GM21381 (cell line): ENCODE measurements at regions not wholly inside any gene's neighbourhood (a gene's known extent, or its start where the extent isn't known, plus 50 kb on each side); places are given as distances from the start of the nearest gene placed in this dataset.

ENCODE experiments used
- ATAC-seq: cut with Tn5 transposase; IDR thresholded peaks from one replicate; pipeline ENCODE4 v1.9.1; 2021; ENCODE audit warnings: mild to moderate bottlenecking, moderate library complexity; ENCODE audit not compliant: unreplicated experiment

GRCh38 chr7:79593866-79594301 lies 140.4 kb upstream of the MAGI2 start:
- ATAC-seq: no peak

DNA sequence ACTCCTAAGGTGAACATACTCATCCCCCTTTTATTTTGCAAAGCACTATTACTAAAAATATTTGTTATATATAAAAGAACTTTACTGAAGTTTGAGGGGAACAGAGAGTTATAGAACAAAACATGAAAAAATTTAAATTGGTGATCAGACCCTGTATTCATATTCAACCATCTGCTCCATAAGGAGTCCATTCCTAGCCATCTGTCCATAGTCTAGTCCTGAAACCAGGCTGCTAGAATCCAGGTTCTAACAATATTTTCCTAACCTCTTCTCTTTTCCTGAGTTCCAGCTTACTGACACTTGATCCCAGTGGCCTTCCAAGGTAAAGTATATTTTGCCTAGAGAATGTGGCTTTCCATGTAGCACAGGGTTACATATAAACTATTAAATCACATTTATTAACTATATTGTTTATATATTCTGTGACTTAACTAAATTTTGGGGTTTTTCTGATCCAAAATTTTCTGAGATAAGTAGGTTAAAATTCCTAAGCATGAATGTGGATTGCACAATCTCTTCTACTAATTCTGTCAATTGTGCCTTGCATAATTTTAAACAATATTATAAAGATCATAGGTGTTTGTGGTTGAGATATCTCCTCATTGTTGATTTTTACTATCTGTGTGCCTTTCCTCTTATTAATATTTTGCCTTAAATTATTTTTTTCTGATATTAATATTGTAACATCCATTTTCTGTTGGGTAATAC lies 137.6 kb upstream of the MAGI2 start:
- ATAC-seq: no peak

DNA sequence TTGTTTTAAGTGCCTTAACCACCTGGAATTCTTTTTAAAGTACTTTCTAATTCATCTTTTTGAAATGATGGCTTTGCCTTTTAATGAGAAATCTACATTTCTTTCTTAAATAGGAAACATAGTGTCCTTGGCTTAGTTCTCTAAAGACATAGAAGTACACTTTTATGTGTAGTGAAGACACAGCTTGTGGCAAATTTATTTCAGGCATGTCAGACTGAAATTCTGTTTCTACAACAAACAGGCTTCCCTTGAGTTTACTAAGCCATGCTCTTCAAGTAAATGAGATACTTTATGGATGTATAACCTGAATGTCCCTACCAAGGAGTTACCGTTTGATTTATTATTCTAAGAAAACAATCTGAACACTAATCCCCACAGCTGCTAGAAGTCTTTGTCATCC lies 136.9 kb upstream of the MAGI2 start:
- no peak for ATAC-seq

DNA sequence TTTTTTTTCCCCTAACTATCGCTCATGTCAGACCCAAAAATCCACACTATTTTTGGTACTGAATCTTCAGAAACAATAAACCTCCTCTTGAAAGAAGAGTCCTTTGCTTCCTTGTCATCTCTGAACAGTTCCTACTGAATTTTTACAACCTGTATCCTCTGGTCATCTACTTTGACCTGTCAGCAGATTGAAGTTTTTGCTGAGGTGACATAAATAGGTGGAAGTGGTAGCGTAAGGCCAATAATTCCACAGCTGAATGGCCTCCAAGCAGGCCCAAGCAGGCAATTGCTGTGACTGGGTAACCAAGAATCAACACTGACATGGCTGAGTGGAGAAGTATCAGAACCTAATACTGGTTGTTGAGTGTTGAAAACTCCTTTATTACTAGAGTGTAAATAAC lies 117.4 kb upstream of the MAGI2 start:
- ATAC-seq: no peak

- no peak for ATAC-seq
Measured at GRCh38 chr7:79563821-79564522, 110.5 kb upstream of the MAGI2 start.

DNA sequence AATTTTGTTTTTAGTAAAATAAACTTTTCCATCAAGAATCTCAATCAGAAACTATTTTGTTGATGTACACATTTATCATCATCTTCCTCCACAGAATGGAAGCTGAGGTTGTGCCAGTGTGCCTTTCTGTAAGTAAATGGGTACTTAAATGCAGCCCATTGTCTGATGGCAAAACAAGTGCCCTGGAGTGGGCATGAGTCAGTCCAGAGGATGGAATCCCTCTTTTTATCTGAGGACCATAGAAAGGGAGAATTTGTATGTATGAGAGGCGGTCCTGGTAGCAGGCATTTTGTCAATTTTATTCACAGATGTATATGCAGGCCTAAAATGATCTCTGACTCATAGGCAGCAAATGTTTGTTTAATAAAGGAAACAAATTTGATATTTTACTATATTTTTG lies 102.1 kb upstream of the MAGI2 start:
- no peak for ATAC-seq

DNA sequence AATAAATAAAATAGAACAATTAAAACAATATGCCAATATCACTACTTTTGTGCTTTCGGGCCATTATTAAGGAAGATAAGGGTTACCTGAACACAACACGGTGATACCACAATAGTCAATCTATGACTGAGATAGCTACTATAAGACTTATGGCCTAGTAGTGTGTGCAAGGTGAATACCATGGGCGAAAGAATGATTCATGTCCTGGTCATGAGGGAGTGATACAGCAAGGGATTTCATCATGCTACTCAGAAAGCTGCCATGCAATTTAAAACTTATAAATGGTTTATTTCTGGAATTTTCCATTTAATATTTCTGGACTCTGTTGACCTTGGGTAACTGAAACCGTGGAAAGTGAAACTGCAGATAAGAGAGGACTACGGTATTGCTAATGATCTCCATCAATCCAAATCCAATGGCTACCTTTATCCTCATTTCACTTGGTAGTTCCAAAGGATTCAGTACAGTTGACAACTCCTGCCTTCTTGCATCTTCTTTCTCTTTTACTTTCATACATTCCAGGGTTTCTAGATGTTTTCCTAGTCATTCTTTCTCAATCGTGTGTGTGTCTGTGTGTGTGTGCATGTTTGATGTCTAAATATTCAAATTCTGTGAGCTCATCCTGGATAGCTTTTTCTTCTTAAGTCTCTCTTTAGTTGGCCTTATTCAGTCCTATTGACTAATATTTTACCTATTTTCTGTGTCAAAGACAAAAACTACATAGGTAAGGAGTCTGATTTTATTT lies 100.5 kb upstream of the MAGI2 start:
- no peak for ATAC-seq

- ATAC-seq: no peak
Measured at GRCh38 chr7:79552463-79552862, 99.0 kb upstream of the MAGI2 start.

DNA sequence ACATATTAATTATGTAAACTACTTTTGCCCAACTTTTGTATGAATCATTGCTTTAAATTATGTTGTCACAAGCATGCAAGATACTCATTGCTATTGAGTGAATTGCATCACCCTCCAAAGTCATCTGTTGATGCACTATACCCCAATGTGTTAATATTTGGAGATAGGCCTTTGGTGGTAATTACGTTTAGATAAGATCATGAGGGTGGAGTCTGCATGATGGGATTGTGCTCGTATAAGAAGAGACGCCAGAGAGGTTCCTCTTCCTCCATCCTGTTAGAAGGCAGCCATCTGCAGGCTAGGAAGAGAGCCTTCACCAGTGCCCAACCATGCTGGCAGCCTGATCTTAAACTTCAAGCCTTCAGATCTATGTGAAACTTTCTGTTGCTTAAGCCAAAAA lies 95.3 kb upstream of the MAGI2 start:
- no peak for ATAC-seq

DNA sequence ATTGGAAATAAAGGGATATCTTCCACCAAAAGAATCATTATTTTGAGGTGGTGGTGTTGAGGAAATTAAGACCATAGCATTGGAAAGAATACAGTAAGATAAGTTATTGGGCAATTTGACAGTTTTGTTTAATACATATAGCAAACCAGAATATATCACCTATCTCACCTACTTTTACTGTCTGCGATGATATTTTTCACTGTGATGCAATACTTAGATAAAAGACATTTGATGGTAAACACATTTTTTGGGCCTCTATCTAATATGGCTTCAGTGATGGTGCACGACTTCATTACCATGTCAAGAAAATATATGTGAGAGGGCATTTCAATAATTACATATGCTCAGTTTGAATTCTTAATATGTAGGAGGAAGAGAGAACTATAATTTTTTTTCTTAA lies 93.7 kb upstream of the MAGI2 start:
- ATAC-seq: no peak

DNA sequence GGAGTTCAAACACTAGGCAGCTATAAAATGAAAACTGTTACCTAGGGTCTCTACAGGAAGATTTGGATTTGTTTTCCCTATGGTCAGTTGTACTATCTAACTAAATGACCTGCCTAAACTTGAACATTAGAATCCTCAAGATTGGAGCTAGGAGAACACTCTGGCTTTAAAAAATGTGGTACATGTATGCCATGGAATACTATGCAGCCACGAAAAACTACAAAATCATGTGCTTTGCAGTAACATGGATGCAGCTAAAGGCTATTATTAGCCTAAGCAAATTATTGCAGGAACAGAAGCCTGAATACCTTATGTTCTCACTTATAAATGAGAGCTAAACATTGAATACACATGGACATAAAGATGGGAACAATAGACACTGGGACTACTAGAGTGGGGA lies 87.1 kb upstream of the MAGI2 start:
- no peak for ATAC-seq

- no peak for ATAC-seq
Measured at GRCh38 chr7:79534128-79534527, 80.7 kb upstream of the MAGI2 start.

DNA sequence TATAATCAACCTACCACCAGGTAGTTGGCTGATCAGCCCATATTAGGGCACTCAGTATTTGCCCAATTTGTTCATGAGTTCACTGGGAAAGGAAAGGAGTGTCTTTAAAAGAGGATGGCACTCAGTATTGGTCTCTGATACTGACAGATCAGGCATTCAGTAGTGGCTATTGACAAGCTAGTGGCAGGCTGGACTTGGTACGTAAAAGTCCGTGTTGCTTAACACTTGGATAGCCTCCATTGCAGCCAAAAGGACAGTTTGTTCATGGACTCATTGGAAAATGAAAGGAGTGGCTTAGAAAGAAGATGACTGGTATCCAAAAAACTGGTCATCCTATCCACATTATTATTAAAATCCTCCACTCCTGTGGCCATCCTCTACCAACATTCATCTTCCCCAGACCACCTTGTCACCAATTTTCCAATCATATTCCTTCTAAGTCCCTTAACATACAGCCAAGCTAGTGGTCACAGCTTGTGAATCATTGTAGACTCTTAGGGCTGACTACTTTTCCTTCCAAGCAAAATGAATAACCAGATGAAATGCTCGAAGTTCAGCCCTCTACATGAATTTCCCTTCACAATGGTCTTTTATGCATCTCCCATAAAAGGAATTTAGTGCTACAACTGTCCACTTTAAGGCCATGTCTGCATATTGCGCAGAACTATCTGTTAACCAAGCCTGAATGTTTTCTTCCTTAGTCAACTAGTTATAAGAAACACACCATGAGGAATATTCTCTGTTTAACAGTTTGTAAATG lies 78.6 kb upstream of the MAGI2 start:
- no peak for ATAC-seq

- no peak for ATAC-seq
Measured at GRCh38 chr7:79531116-79531515, 77.6 kb upstream of the MAGI2 start.

DNA sequence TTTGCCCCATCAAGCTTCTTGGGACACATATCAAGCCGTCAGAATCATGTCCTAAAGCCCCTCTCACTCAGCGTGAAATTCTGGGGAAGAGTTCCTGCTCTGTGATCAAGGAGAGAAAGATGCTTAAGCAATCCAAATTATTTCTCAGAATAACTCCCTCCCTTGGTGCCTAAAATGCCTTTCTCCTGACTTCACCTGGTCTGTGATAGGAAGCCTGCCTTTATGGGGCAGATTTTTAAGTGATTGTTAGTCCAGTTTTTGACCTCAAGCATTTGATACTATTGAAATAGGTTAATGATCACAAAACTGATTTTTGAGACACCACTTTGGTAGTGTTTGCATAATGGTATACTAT lies 76.4 kb upstream of the MAGI2 start:
- ATAC-seq: no peak

DNA sequence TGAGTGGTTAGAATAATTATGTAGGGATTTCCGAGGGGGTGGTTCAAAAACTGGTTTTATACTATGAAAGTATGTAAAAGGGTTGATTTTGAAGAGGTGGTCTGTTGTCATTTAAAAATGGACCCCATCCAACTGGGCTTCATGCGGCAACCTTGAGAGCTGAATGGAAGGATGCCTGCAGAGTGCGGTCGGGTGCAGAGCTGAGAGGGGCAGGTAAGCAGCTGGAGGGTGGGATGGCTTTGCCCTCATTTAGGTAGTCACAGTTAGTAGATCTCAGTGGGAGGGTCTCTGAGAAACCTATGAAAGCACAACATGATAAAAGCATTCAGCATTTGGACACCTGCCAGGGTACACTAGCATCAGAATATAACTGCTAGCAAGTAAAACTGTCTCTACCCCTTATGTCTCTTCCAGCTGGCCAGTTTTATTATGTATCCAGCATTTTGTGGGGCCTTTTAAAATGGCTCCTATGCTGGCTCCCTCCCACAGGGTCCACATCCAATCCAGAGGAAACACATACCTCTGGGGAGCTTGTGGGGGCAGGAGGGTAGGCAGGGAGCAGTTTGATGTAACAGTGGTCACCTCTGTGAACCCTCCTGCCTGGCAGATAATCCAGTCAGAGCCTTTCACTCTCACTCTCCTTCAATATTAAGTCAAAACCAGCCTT lies 75.9 kb upstream of the MAGI2 start:
- no peak for ATAC-seq

DNA sequence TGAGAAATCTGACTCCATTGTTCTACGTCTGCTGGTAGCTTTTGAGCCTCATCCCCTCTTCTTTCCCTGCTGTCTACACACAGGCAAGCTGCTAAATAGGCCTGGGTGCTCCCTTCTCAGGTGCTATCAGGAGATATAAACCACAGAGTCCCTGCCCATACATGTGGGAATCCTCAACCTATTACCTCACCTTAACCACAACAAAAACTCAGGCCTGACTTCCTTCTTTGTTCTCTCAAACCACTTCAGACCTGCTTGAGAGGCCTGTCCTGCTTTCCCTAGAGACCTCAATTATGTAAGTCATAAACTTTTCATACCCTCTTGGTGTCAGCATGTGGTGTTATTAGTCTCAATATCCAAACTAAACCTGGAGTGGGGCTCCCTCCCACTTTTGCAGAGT lies 75.0 kb upstream of the MAGI2 start:
- ATAC-seq: no peak

GRCh38 chr7:79524048-79524447 lies 70.6 kb upstream of the MAGI2 start:
- ATAC-seq: no peak

- no peak for ATAC-seq
Measured at GRCh38 chr7:79523436-79523835, 70.0 kb upstream of the MAGI2 start.

GRCh38 chr7:79520543-79520942 lies 67.1 kb upstream of the MAGI2 start:
- ATAC-seq: no peak

- no peak for ATAC-seq
Measured at GRCh38 chr7:79515358-79515757, 61.9 kb upstream of the MAGI2 start.
